Astrocyte (in vitro differentiated cells and primary cell): ENCODE measurements at regions not wholly inside any gene's neighbourhood (a gene's known extent, or its start where the extent isn't known, plus 50 kb on each side); places are given as distances from the start of the nearest gene placed in this dataset.

Experiments
- CTCF ChIP-seq: IDR thresholded peaks from 2 replicates; pipeline ENCODE4 v1.5.1; 2011; ENCODE audit warnings: low read depth, mild to moderate bottlenecking, inconsistent platforms, low read length, moderate library complexity; ENCODE audit not compliant: insufficient read depth
- EZH2 ChIP-seq: IDR thresholded peaks from 2 replicates; pipeline ENCODE4 v1.6.1; 2012; ENCODE audit warnings: mild to moderate bottlenecking, low read length, inconsistent platforms; ENCODE audit not compliant: insufficient read depth

DNA sequence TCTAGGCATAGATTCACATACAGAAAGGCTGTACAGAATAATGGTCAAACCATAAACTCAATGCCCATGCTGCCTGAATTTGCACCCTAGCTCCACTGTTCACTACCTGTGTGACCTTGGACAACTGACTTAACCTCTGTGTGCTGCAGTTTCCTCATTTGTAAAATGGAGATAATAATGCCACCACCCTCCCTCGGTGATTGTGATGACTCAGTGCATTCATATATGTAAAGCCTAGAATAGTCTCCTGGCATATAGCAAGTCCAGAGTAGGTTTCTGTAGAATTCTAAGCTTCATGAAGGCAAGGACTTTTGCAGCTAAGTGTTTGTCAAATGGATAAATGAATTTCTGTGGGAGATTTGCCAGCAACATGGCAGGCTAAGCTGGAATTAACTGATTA lies 297.8 kb upstream of the NR4A3 start:
- TF ChIP-seq CTCF (no peak), EZH2 (no peak)
